Chondrocyte (in vitro differentiated cells): ENCODE measurements at regions not wholly inside any gene's neighbourhood (a gene's known extent, or its start where the extent isn't known, plus 50 kb on each side); places are given as distances from the start of the nearest gene placed in this dataset.

Experiments used
- DNase-seq: peaks from one replicate; pipeline ENCODE4 v3.0.0; 2021; ENCODE audit warnings: mixed read lengths, low spot score
- H3K27ac Mint-ChIP-seq: one replicate; pipeline ENCODE4 v1.8.0; 2021; ENCODE audit warnings: mild to moderate bottlenecking, moderate library complexity, mixed read lengths; ENCODE audit not compliant: unreplicated experiment
- H3K27me3 Mint-ChIP-seq: 2 replicates; pipeline ENCODE4 v1.8.0; 2021; ENCODE audit warnings: low read depth, mixed read lengths
- H3K36me3 Mint-ChIP-seq: 2 replicates; pipeline ENCODE4 v1.8.0; 2021; ENCODE audit warnings: low read depth, mixed read lengths
- H3K4me1 Mint-ChIP-seq: 2 replicates; pipeline ENCODE4 v1.8.0; 2021; ENCODE audit warnings: low read depth, mild to moderate bottlenecking, mixed read lengths
- H3K4me3 Mint-ChIP-seq: one replicate; pipeline ENCODE4 v1.8.0; 2021; ENCODE audit warnings: mild to moderate bottlenecking, moderate library complexity, mixed read lengths; ENCODE audit not compliant: unreplicated experiment
- H3K9me3 Mint-ChIP-seq: 2 replicates; pipeline ENCODE4 v1.8.0; 2021; ENCODE audit warnings: low read depth, mixed read lengths
- TF ChIP-seq, protein P1 (sequence below): fragments of 200-600 bp; sonication (generic); IDR thresholded peaks from 2 replicates; pipeline ENCODE4 v1.5.0; 2021; ENCODE audit warnings: antibody characterized with exemption, mild to moderate bottlenecking, moderate library complexity

DNA sequence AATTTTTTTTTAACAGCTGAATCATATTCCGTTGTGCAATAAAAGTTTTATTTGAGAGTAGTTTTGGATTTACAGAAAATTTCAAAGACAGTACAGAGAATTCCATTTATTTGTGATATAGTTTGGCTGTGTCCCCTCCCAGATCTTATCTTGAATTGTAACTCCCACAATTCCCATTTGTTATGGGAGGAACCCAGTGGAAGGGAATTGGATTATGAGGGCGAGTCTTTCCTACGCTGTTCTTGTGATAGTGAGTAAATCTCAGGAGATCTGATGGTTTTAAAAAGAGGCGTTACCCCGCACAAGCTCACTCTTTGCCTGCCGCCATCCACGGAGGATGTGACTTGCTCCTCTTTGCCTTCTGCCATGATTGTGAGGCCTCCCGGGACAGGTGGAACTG lies 228.0 kb upstream of the MAGI2 start:
- no peak for DNase-seq
- no peak overlapping the region for H3K27ac Mint-ChIP-seq
- no peaks in the 10 kb centered on the region for H3K4me1 Mint-ChIP-seq
- peaks cover 4% of the 10 kb centered on the region for H3K9me3 Mint-ChIP-seq
- peaks cover 28% of the 10 kb centered on the region for H3K27me3 Mint-ChIP-seq
- H3K4me3 Mint-ChIP-seq, result no peak overlapping the region
- TF ChIP-seq, protein P1, sequence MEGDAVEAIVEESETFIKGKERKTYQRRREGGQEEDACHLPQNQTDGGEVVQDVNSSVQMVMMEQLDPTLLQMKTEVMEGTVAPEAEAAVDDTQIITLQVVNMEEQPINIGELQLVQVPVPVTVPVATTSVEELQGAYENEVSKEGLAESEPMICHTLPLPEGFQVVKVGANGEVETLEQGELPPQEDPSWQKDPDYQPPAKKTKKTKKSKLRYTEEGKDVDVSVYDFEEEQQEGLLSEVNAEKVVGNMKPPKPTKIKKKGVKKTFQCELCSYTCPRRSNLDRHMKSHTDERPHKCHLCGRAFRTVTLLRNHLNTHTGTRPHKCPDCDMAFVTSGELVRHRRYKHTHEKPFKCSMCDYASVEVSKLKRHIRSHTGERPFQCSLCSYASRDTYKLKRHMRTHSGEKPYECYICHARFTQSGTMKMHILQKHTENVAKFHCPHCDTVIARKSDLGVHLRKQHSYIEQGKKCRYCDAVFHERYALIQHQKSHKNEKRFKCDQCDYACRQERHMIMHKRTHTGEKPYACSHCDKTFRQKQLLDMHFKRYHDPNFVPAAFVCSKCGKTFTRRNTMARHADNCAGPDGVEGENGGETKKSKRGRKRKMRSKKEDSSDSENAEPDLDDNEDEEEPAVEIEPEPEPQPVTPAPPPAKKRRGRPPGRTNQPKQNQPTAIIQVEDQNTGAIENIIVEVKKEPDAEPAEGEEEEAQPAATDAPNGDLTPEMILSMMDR, result no peak
- H3K36me3 Mint-ChIP-seq, result no peaks in the 10 kb centered on the region

DNA sequence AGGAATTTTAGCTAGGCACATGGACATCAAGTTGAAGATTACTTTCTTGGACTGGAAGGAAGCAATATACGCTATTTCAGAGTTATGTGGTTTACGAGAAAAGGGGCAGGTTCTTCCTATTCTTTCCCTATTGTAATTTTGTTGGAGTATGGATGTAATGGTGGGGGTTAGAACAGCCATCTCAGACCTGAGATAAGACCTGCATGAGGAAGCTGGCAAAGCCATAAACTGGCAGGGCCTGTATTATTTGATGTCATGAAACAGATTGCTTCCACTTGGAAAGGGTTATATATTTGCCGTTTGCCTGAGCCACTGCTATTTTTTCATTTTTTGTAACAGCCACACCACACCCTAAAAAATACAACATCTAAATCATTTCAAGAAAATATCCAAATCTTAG lies 220.5 kb upstream of the MAGI2 start:
- DNase-seq, result no peak
- Mint-ChIP-seq H3K27me3 (peaks cover 11% of the 10 kb centered on the region), H3K27ac (no peak overlapping the region), H3K4me1 (no peaks in the 10 kb centered on the region), H3K4me3 (no peak overlapping the region), H3K9me3 (no peaks in the 10 kb centered on the region), H3K36me3 (no peaks in the 10 kb centered on the region)
- TF ChIP-seq, protein P1, result no peak

DNA sequence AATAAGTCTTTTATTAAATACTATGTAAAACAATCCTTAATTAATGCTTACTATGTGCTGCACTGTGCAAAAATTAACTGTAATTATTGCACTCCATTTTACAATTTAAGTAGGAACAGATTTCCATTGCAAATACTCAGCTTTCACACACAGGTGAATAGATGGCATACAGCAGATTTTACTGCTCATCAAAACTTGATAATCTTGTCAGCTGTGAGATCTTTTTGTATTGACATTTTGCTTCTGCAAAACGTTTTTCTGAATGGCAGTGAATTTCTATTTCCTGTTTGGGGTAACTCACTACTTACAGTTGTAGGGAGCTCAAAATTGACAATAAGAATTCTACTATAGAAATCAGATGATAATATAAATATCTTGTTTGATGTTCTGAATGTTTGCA lies 220.0 kb upstream of the MAGI2 start:
- no peak overlapping the region for H3K27ac Mint-ChIP-seq
- no peaks in the 10 kb centered on the region for H3K4me1 Mint-ChIP-seq
- TF ChIP-seq, protein P1, result no peak
- no peaks in the 10 kb centered on the region for H3K36me3 Mint-ChIP-seq
- H3K27me3 Mint-ChIP-seq, result peaks cover 11% of the 10 kb centered on the region
- H3K9me3 Mint-ChIP-seq, result no peaks in the 10 kb centered on the region
- no peak for DNase-seq
- H3K4me3 Mint-ChIP-seq, result no peak overlapping the region

DNA sequence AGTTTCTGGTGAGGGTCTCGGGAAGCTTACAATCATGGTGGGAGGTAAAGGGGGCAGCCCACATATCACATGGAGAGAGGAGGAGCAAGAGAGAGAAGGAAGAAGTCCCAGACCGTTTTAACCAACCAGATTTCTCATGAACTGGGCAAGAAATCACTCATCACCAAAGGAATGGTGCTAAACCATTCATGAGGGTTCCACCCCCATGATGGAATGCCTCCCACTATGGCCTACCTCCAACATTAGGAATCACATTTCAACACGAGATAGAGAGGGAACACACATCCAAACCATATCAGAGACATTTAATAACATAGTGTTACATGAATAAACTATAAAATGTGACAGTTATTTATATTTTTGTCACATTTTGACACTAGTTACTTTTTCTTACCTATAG lies 214.8 kb upstream of the MAGI2 start:
- TF ChIP-seq, protein P1, result no peak
- Mint-ChIP-seq H3K27me3 (peaks cover 4% of the 10 kb centered on the region), H3K27ac (no peak overlapping the region), H3K4me1 (no peaks in the 10 kb centered on the region), H3K36me3 (no peaks in the 10 kb centered on the region), H3K4me3 (no peak overlapping the region), H3K9me3 (no peaks in the 10 kb centered on the region)
- no peak for DNase-seq

DNA sequence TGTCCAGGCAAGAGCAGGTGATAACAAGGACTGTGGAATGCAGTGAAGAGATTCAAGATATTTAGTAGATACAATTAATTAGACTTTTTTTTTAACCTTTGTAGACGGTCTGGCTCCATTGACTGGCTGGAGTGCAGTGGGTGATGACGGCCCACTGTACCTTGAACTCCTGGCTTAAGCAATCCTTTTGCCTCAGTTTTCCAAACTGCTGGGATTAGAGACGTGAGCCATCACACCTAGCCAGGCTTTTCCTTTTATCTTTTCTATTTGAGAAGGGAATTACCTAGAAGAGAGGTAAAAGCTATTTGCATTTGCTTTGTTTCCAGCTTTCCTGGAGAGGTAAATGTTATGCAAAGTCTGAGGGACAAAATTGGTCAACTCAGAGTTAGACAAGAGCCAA lies 213.0 kb upstream of the MAGI2 start:
- H3K36me3 Mint-ChIP-seq, result no peaks in the 10 kb centered on the region
- TF ChIP-seq, protein P1, result no peak
- H3K27ac Mint-ChIP-seq, result no peak overlapping the region
- no peaks in the 10 kb centered on the region for H3K9me3 Mint-ChIP-seq
- peaks cover 2% of the 10 kb centered on the region for H3K27me3 Mint-ChIP-seq
- H3K4me3 Mint-ChIP-seq, result no peak overlapping the region
- no peak for DNase-seq
- H3K4me1 Mint-ChIP-seq, result no peaks in the 10 kb centered on the region
